MG63 (cell line): ENCODE measurements at regions not wholly inside any gene's neighbourhood (a gene's known extent, or its start where the extent isn't known, plus 50 kb on each side); places are given as distances from the start of the nearest gene placed in this dataset.
"Not testable (repeated sequence)": the region's sequence is repeated elsewhere in the genome, so short reads cannot be mapped to it uniquely, and the experiment has no call there.

Experiments used
- DNase-seq: peaks from one replicate; pipeline ENCODE4 v3.0.0-alpha.2; 2020
- H3K27me3 ChIP-seq: fragments of 250-450 bp; sonication (Bioruptor Pico); 2 replicates; pipeline ENCODE4 v1.5.1; 2020; ENCODE audit warnings: mild to moderate bottlenecking, moderate library complexity
- H3K36me3 ChIP-seq: fragments of 250-450 bp; sonication (Bioruptor Pico); 2 replicates; pipeline ENCODE4 v1.5.1; 2020; ENCODE audit warnings: mild to moderate bottlenecking, moderate library complexity
- H3K4me3 ChIP-seq: fragments of 250-450 bp; sonication (Bioruptor Pico); 2 replicates; pipeline ENCODE4 v1.5.1; 2020; ENCODE audit warnings: mild to moderate bottlenecking, moderate library complexity
- H3K9me3 ChIP-seq: fragments of 250-450 bp; sonication (Bioruptor Pico); 2 replicates; pipeline ENCODE4 v1.5.1; 2020; ENCODE audit warnings: mild to moderate bottlenecking, moderate library complexity

DNA sequence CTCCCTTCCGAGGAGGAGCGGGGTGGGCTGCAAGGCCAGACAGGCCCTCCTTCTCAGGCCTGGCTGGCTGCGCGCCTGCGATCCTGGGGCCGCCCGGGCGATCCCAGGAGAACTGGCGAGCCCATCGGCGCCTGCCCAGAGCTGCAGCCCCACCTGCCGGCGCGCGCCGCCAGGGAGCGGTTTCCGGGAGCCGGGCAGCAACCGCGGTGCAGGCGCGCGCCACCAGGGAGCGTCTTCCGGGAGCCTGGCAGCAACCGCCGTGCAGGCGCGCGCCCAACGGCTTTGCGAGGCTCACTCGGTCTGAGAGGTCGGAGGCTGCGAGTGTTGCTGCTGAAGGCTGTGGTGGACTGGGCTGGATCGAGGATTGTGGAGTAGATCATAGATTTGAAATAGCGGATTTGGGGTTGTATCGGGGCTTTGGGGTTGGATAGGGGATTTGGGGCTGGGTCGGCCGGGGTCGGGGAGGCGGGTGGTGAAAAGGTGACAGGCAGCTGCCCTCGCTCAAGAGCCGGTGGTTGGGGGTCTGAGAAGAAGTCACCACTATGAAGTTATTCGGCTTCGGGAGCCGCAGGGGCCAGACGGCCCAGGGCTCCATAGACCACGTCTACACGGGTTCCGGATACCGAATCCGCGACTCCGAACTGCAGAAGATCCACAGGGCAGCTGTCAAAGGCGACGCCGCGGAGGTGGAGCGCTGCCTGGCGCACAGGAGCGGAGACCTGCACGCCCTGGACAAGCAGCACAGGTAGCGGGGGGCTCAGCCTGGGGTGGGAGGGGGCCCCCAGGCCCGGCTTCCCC lies 668.9 kb downstream of the SPATA31A6 start:
- DNase-seq: peak; percentile 66
- H3K36me3 ChIP-seq, H3K9me3 ChIP-seq, H3K27me3 ChIP-seq, H3K4me3 ChIP-seq: not testable (repeated sequence)

DNA sequence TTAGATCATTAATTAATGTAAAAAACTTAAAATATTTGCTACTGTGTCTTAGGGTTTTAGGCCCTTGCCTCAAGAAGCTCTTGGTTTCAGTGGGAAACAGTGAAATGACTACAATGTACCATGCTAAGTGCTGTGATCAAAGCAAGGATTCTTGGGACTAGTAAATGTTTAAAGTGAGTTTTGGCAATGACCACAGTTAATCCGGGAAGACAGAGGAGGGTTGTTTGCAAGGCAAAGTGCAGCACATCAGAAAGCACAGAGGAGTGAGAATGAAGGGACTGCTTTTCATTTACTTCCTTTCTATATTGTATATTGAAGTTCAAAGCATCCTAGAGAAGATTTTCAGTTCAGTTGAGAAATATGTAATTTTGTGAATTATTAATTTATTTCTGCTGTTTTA lies 676.7 kb downstream of the SPATA31A6 start:
- H3K4me3 ChIP-seq, H3K27me3 ChIP-seq, H3K9me3 ChIP-seq, H3K36me3 ChIP-seq, DNase-seq: not testable (repeated sequence)

DNA sequence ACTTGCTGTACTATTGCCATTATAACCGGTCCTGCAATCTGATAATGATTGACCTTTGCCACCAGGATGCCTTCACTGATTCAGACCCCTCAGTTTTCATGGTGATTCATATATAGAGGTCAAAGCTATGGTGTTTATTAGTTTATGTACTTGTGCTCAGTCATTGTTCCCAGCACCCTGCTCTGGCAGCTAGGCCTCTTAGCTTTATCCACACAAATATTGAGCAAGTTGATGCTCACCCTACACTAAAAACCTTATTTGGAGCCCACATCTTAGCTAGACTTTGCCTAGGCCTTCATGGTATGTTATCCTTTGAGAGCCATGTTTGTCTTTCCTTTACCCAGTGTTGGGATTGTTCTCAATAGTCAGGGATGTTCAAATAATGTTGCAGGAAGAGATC lies 679.0 kb downstream of the SPATA31A6 start:
- H3K9me3 ChIP-seq, H3K36me3 ChIP-seq, DNase-seq, H3K4me3 ChIP-seq, H3K27me3 ChIP-seq: not testable (repeated sequence)
